Stimulated activated CD8-positive, alpha-beta memory T cell treated with anti-CD3 and anti-CD28 coated beads, Interleukin-7, amount 100 ng/mL, for 1 hour (primary cell): ENCODE measurements at regions not wholly inside any gene's neighbourhood (a gene's known extent, or its start where the extent isn't known, plus 50 kb on each side); places are given as distances from the start of the nearest gene placed in this dataset.
"Not testable (repeated sequence)": the region's sequence is repeated elsewhere in the genome, so short reads cannot be mapped to it uniquely, and the experiment has no call there.

Experiments
- DNase-seq, 2 donors: peaks; one replicate each; pipeline ENCODE4 v3.0.0-alpha.2; 2020; ENCODE audit warnings: low read depth in 2 of 2

DNA sequence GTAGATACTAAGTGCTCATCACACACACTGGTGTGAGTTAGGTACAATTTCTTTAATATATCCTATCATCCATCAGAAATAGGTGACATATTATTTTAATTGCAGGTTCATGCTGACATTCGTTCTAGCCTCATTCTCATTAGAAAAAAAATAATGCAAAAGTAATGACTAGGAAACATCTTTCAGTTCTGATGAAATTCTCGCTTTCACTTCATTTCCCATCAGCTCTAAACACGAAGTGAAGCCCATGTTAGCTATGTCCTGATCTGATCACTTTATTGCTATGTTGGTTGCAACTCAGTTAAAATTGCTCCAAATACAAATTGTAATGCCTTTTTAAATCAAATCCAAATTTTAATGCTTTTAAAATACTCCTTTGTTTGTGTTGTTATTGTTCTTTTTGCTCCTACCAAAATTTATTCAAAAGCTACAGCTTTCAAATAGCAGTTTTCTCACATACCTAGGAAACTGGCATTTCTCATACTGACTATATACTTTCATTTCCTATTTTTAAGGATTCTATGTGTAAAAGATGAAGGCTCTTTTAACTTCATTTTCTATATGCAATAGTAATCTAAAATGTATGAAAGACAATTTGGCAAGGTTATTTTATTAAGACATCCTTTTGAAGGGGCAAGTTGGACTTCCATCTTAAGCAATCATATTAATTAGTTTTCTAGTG lies 1237.8 kb upstream of the ACO1 start:
- DNase-seq, result no peak

DNA sequence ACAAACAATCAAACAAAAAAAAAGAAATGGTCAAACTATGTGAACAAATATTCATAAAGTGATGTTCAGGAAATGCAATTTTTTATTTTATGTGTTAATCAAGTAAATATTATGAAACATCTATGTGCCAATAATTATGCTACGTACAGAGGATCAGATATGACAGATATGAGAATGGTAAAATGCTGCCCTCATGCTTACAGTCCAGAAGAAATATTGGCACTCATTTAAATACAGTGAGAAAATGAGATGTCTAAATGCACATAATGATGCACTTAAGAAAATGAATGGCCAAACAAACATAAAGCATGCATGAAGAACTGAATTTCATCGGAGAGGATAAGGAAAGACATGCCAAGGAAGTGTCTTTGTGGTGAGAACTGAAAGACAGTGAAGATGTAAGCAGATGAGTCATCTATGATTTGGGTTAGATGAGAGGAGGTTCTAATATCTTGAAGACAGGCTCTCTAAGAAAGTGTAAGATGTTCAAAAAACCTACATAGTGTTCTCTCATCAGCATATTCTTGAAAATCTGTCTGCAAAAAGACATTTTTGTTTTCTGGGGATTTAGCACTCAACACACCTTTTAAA lies 1231.1 kb upstream of the ACO1 start:
- DNase-seq, result no peak

DNA sequence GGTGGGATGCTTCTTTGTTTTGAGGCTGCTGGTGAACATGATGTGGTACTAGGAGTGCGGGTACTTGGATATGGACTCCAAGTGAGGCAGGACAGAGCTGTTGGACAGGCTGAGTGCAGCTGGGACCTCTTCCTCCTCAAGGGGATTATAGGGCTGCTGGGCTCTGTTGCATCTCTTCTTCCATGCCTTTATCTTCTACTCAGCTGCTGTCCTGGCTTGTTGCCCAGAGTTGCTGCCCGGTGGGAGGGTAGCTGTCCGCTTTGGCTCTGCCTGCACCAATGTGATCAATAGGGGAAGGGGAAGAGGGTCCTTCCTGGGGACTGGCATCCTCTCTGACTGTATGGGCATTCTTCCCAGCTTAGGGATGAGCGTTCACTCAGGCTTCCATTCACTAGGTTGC lies 1217.9 kb upstream of the ACO1 start:
- DNase-seq, result no peak

DNA sequence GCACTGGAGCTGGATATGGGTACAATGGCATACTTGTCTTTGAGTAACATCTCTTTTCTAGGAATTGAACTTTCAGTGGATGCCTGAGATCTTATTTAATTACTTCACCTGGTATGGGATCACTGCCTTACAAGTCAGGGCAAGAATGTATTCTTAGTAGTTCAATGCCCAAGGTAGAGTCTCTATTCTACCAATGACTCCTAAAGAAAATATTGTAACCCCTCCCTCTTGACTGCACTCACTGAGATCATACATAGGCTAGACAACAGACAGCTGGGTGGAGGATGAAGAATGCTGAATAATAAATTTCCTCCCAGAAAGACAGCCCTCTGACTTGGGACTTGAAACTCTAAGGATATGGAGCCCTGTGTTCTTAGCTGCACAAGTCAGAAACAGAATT lies 1216.3 kb upstream of the ACO1 start:
- DNase-seq, result no peak

DNA sequence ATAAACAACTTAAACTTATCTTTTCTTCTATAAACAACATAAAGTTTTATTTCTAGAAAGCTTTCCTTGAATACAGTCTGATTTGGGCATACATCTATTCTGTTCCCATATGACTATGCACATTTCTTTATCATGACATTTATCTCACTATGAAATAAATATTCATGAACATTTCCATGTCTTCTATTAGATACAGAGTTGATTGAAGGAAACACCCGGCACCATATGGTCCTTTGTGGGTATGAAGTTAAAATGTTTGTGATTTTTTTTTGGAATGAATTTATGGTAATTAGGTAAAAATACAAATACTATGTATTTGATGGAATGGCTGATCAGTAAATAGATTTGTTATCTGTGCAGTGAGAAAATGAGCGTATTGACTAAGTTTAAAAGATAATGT lies 1209.8 kb upstream of the ACO1 start:
- no peak for DNase-seq

DNA sequence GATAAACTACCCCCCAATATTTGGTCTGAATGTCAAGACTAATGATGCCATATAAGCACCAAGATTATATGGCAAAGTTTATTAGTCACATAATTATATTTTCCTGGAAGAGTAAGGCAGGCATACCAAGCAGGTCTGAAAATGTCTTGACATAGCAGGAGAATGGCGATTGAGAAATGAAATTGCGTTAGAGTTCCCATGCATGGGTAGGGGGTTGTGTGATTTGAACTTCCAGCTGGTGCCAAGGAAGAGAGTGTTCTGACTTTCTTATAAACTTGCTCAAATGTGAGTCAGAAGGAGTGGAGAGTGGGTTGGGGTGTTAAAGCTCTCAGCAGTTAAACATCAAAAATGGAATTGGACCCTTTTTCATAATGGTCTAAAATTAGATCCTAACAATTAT lies 1200.6 kb upstream of the ACO1 start:
- DNase-seq, result no peak

DNA sequence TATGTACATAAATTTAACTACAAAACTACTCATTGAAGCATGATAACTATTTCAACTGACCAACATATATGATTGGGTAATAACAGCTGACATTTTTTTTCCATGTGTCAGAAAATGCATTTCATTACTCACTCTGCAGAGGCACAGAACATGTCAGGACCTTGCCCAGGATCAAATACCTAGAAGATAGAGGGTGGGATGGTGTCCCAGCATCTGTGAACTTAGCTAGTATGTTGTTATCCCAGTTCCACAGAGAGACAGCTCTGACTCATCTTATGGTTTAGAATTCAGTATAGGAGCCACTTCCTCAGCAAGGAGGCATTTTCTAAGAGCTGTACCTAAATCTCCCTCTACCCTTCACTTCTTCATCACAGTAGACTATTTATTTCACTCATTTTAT lies 1198.6 kb upstream of the ACO1 start:
- no peak for DNase-seq

DNA sequence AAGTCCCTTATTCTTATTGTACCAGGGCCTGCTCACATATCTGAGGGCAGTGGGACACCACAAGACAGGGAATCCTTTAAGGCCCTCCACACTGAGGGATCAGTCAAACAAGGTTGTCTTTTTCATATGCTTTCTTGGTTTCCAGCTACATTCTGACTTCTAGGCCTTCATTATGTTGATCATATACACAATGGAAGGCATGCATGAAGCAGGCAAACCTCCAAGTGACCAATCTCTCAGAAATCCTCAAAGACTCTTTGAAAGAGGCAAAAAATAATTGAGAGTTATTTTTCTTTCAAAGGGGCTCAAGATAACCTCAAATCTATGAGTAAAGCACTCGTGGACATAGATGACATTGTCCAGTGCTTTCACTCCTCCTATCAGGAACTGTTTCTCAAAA lies 1195.9 kb upstream of the ACO1 start:
- DNase-seq, result no peak

DNA sequence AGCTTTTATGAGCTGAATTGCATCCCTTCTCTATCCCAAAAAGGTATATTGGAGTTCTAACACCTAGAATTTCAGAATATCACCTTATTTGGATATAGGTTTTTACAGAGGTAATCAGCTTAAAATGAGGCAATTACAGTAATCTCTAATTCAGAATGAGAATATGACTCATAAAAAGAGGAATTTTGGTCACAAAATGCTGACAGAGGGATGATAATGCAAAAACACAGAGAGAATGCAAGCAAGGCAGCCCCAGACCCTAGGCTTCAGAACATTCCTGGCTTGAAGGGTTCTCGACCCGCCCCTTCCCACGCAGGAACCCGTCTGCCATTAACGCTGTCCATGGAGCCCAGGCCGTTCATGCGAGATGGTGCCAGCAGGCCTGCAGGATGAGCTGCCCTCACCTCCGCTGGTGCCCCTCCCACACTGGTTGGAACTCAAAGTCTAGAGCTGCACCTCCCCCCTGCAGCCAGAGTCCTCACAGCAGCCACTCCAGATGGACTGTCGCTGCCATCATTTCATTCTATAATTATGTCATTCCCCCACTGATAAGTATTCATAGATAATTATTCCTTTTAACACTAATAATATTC lies 1173.4 kb upstream of the ACO1 start:
- no peak for DNase-seq

DNA sequence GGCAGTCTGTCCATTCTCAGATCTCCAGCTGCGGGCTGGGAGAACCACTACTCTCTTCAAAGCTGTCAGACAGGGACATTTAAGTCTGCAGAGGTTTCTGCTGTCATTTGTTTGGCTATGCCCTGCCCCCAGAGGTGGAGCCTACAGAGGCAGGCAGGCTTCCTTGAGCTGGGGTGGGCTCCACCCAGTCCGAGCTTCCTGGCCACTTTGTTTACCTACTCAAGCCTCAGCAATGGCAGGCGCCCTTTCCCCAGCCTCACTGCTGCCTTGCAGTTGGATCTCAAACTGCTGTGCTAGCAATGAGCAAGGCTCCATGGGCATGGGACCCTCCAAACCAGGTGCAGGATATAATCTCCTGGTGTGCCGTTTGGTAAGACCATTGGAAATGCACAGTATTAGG lies 1154.5 kb upstream of the ACO1 start:
- not testable (repeated sequence) for DNase-seq

DNA sequence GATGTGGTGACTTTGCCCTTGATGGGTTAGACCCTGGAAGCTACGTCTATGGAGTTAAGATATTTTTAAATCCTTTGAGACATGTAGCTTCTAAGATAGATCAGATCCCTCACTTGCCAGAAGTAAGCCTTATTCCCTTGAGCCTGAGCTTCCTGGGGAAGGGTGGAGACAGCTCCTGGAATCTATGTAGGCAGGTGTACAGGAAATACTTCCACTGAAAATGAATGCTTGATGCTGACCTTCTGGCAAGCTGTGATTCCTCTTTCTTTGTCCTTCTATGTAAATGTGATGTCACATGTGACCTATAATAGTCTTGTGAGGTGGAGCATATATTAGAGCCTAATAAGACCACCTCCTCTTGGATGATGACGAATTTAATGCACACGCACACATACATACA lies 1152.0 kb upstream of the ACO1 start:
- DNase-seq, result no peak

DNA sequence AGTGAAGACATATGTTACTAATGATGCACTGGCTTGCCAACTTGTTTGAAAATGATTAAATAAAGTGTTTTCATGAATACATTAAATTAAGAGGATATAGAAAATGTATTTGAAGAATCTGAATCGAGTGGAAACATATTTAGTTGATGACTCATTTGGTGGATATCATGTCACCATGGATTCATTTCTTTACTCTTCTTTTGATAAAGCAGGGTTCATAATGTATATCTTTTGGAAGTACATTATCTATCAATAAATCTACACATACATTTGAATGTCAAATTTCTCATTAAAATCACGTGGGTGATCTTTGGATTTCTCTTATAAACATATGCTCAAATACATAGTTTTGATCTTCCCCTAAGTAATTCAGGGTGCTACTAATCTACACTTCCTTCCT lies 1148.1 kb upstream of the ACO1 start:
- DNase-seq, result no peak

DNA sequence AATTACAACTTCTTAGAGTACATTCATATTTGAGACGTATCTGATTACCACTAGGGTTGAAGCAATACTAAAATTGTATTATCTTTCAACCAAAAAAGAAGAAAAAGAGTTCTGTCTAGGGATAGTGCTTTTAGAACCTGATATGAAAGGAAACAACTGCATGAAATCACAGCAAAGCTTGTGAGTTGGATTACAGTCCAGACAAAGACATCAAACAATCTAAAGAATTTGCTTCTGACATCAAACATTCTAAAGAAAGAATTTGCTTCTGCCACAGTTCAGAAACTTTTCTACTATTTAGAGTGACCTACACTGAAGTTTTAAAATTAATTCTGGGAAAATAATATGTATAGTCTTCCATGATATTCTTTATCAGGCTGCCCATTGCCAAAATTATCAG lies 1141.1 kb upstream of the ACO1 start:
- no peak for DNase-seq

DNA sequence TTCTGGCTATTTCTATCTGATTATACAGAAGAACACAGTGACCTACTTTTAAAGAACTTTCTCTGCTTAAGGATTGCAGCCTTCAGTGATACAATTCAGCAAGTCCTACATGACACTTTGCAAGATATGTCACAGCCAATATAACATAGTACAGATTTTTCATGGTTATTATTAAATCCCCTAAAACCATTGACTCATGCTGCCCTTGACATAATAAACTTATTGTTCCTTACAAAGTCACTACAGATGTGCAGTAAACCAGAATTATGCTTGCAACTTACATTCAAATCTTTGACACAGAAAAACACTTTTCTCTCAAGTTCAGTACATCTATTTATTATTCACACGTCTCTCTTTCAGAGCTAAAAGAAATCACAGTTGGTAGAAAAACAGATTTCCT lies 1136.3 kb upstream of the ACO1 start:
- no peak for DNase-seq

DNA sequence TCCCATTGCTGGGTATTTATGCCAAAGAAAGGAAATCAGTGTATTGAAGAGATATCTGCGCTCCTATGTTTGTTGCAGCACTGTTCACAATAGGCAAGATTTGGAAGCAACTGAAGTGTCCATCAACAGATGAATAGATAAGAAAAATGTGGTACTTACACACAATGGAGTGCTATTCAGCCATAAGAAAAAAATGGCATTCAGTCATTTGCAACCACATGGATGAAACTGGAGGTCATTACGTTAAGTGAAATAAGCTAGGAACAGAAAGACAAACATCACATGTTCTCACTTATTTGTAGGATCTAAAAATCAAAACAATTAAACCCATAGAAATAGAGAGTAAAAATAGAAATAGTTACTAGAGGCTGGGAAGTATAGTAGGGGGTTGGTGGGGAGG lies 1133.1 kb upstream of the ACO1 start:
- no peak for DNase-seq

DNA sequence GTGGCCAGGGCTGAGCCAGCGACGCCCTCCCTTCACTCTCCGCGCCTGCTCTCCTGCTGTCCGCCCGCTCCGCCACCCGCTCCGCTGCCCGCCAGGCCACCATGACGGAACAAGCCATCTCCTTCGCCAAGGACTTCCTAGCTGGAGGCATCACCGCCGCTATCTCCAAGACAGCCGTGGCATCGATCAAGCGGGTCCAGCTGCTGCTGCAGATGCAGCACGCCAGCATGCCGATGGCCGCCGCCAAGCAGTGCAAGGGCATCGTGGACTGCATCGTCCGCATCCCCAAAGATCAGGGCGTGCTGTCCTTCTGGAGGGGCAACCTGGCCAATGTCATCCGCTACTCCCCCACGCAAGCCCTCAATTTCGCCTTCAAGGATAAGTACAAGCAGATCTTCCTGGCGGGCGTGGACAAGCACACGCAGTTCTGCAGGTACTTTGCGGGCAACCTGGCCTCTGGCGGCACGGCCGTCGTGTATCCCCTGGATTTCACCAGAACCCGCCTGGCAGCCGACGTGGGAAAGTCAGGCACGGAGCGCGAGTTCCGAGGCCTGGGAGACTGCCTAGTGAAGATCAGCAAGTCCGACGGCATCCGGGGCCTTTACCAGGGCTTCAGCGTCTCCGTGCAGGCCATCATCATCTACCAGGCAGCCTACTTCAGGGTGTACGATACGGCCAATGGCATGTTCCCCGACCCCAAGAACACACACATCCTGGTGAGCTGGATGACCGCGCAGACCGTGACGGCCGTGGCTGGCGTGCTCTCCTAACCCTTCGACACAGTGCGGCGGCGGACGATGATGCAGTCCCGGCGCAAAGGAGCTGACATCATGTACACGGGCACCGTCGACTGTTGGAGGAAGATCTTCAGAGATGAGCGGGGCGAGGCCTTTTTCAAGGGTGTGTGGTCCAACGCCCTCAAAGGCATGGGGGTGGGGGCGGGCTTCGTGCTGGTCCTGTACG lies 1130.4 kb upstream of the ACO1 start:
- DNase-seq, result no peak

DNA sequence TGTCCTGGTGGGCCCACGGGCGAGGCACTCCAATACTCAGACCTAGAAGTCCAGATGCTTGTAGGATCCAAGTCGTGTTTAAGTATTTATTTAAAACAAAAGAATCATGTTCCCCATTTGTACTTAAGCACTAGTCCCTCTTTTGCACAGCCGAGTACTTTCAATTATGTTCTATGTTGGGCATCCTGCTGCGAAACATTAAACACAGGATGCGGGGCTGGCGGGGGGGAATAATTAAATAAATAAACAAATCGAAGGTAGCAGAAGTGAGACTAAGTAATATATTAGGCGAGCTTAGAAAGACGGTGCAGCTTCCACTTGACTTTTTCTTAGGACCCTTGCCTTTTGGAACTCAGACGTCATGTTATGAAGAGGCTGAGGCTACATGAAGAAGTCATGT lies 1129.2 kb upstream of the ACO1 start:
- DNase-seq, result no peak

DNA sequence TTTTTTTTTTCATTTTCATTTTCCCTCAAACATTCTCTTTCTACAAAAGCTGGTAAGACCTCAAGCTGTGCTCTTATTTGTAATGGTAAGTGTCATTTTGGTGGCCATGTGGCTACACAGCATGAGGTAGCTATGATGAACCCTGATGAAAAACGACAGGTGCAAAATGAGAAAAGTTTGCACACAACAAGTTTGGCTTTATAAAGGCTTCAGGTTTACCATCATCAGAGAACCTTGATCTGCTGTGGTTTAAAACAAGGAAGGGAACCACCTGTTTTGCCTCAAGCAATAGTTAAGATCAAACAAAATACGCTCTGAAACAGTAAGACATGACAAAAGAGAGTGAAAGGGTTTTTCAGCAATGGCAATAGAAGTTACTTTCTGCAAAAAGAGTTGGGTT lies 1124.6 kb upstream of the ACO1 start:
- no peak for DNase-seq

DNA sequence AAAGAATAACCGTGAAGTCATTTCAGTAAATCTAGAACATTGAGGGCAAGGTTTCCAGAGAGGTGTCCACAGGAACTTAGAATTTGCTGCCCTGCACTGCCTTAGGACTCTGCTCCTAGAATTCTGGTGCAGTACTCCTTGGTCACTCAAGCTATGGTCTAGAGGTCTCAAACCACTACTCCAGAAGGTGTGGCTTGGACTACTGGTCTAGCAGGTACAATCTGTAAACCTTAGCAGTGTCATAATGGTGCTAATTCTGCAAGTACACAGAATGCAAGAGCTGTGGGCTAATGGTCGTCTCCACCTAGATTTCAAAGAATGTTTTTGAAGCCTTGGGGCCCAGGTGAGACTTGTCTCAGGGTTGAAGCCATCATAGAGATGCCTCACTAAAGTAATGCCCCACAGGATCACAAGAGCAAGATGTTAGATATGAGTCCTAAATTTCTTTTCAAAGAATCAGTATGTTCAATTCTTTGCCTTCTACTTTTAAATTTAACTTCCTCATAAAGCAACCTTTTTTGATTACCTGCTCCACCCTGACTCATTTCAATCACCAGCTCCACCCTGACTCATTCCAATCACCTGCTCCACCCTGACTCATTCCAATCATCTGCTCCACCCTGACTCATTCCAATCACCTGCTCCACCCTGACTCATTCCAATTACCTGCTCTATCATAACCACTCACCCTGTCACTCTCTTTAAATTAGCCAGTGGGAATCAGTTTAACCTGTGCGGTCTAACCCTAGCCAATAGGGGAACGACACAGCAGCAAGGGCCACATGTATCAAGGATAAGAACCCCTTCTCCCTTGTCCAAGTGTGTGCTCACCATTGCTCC lies 1111.8 kb upstream of the ACO1 start:
- DNase-seq, result no peak

DNA sequence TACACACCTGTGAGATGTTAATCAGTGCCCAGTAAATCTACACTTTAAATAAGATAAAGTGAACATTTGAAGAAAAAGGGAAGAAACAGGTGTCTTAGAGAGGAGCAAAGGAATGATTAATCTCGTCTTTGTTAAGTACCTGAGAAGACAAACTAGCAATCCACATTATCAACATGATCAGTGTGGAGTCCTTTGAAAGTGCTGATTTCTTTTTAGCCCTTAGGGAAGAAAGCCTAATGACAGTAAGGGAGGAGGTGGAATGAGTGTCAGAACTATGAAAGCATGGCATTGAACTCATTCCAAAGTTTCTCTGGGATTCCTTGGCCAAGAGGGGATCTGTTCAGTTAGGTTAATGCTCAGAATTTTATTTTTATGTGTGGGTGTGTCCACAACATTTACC lies 1109.0 kb upstream of the ACO1 start:
- DNase-seq, result no peak

DNA sequence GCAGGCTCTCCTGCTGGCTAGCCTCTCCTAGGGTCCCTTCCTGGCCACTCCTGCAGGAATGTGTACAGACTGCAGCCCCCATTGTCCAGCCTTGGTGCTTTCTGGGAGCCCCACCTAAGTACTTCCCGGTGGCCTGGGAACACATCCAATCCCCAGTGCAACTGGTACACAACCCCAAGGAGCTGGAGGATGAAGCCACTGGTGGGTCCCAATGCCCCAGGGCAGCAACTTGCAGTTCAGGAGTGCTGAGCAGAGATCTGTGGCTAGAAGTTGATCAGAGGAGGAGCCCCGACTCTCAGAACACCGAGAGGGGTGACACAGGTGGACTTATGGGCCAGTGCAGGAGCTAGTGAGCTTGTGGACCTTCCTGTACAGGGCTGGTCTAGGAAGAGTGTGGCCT lies 1093.7 kb upstream of the ACO1 start:
- no peak for DNase-seq
